KMS-11 (cell line): ENCODE measurements at regions not wholly inside any gene's neighbourhood (a gene's known extent, or its start where the extent isn't known, plus 50 kb on each side); places are given as distances from the start of the nearest gene placed in this dataset.

Source experiments
- H2AFZ ChIP-seq: fragments of 200-600 bp; sonication (generic); 2 replicates; pipeline ENCODE4 v1.6.1; 2016; ENCODE audit warnings: antibody characterized with exemption, mixed run types, low read depth
- H3K27ac ChIP-seq: fragments of 200-600 bp; sonication (generic); 2 replicates; pipeline ENCODE4 v1.6.1; 2016; ENCODE audit warnings: mild to moderate bottlenecking, mixed run types
- H3K27me3 ChIP-seq: fragments of 200-600 bp; sonication (generic); 2 replicates; pipeline ENCODE4 v1.6.1; 2017; ENCODE audit warnings: mild to moderate bottlenecking, low read depth, mixed run types, moderate library complexity; ENCODE audit not compliant: insufficient read depth
- H3K36me3 ChIP-seq: fragments of 200-600 bp; sonication (generic); 2 replicates; pipeline ENCODE4 v1.6.1; 2017; ENCODE audit warnings: mild to moderate bottlenecking, mixed run types; ENCODE audit not compliant: insufficient read depth
- H3K4me1 ChIP-seq: fragments of 200-600 bp; sonication (generic); 2 replicates; pipeline ENCODE4 v1.6.1; 2016; ENCODE audit warnings: mild to moderate bottlenecking, low read depth, mixed run types; ENCODE audit not compliant: poor library complexity, severe bottlenecking
- H3K4me2 ChIP-seq: fragments of 200-600 bp; sonication (generic); 2 replicates; pipeline ENCODE4 v1.7.0; 2016; ENCODE audit warnings: mild to moderate bottlenecking, mixed run types
- H3K4me3 ChIP-seq: fragments of 200-600 bp; sonication (generic); IDR thresholded peaks from 2 replicates; pipeline ENCODE4 v1.6.1; 2017; ENCODE audit warnings: low read depth, low read length, mixed read lengths; ENCODE audit not compliant: insufficient read depth
- H3K79me2 ChIP-seq: fragments of 200-600 bp; sonication (generic); 2 replicates; pipeline ENCODE4 v1.6.1; 2016; ENCODE audit warnings: low read depth, mixed run types; ENCODE audit not compliant: insufficient read depth
- H3K9ac ChIP-seq: fragments of 200-600 bp; sonication (generic); 2 replicates; pipeline ENCODE4 v1.6.1; 2016; ENCODE audit warnings: mild to moderate bottlenecking, mixed run types
- H4K20me1 ChIP-seq: fragments of 200-600 bp; sonication (generic); 2 replicates; pipeline ENCODE4 v1.6.1; 2016; ENCODE audit warnings: mild to moderate bottlenecking, mixed run types; ENCODE audit not compliant: insufficient read depth
- TF ChIP-seq, protein P1 (sequence below): fragments of 200-600 bp; sonication (generic); conservative IDR thresholded peaks from 2 replicates; pipeline ENCODE4 v1.6.1; 2017; ENCODE audit warnings: low read depth, mild to moderate bottlenecking, antibody characterized with exemption, low read length, moderate library complexity, mixed read lengths

DNA sequence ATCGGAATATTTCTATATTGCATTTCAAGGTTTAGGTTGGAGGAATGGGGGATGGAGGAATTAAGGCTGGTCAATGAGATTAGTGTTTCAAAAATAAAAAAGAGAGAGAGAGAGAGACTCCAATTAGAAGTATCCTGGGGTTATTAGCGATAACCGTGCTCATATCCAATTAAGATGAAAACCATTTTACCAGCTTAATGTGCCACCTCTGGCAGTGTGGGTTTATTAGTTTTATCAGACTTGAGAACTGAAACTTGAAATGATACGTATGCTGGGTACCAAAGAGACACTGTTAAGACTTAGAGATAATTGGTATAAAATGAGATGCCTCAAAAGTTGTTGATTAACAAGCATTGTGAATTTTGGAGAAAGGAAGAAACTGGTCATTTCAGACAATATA lies 251.5 kb upstream of the NR2F2 start:
- TF ChIP-seq, protein P1, sequence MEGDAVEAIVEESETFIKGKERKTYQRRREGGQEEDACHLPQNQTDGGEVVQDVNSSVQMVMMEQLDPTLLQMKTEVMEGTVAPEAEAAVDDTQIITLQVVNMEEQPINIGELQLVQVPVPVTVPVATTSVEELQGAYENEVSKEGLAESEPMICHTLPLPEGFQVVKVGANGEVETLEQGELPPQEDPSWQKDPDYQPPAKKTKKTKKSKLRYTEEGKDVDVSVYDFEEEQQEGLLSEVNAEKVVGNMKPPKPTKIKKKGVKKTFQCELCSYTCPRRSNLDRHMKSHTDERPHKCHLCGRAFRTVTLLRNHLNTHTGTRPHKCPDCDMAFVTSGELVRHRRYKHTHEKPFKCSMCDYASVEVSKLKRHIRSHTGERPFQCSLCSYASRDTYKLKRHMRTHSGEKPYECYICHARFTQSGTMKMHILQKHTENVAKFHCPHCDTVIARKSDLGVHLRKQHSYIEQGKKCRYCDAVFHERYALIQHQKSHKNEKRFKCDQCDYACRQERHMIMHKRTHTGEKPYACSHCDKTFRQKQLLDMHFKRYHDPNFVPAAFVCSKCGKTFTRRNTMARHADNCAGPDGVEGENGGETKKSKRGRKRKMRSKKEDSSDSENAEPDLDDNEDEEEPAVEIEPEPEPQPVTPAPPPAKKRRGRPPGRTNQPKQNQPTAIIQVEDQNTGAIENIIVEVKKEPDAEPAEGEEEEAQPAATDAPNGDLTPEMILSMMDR, result no peak
- no peaks in the 10 kb centered on the region for H3K36me3 ChIP-seq
- H2AFZ ChIP-seq, result no peak overlapping the region
- no peak overlapping the region for H3K9ac ChIP-seq
- H3K27ac ChIP-seq, result no peak overlapping the region
- no peak overlapping the region for H3K4me3 ChIP-seq
- H4K20me1 ChIP-seq, result no peaks in the 10 kb centered on the region
- H3K27me3 ChIP-seq, result no peaks in the 10 kb centered on the region
- H3K4me1 ChIP-seq, result no peaks in the 10 kb centered on the region
- H3K4me2 ChIP-seq, result no peak overlapping the region
- no peaks in the 10 kb centered on the region for H3K79me2 ChIP-seq

DNA sequence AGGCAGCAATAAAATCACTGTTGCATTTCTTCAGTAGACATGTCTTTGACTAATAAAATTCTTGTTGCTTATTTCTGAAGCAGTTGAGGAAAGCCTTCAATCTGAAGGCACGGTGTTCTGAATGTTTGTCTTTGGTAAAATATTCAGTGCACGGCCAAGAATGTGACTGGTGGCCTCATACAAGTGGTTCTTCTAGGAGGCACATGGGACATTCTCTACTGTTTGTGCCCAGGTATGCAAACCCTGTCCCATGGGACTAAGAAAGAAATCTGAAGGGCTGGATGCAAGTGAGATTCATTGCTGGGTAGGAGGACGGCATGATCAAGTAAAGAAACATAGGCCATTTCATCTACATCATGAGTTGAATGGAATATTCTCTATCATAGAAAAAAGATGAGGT lies 250.6 kb upstream of the NR2F2 start:
- Histone ChIP-seq H3K27me3 (no peaks in the 10 kb centered on the region), H4K20me1 (no peaks in the 10 kb centered on the region), H3K9ac (no peak overlapping the region)

DNA sequence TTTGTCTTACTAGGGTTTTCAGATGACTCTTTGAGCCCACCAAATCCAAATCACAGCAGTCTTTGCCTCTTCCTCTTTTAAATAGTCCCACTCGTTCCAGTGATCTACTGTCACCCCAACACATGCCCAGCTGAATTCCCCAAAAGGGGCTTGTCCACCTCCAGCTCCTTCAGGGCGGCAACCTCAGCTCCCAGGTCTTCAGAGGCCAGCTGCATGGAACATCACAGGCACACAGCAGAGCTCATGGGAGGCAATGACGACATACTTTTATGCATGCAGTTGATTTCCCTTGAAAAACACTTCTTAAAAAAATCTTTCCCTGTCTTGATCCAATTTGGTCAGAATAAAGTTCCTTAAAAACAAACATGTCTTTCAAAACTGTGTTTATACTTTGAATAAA lies 244.3 kb upstream of the NR2F2 start:
- Histone ChIP-seq H3K27ac (peak overlapping the region; percentile 83; the same call in 1 of the 2 replicates), H3K4me3 (no peak overlapping the region), H3K79me2 (no peaks in the 10 kb centered on the region), H4K20me1 (no peaks in the 10 kb centered on the region), H3K4me2 (peak overlapping the region; percentile 77), H3K36me3 (no peaks in the 10 kb centered on the region), H3K9ac (no peak overlapping the region), H2AFZ (peak overlapping the region; percentile 44; the same call in 1 of the 2 replicates), H3K27me3 (no peaks in the 10 kb centered on the region), H3K4me1 (peaks cover 50% of the 10 kb centered on the region)
- TF ChIP-seq, protein P1, result no peak

More for the DNA sequence above, 250.6 kb upstream of the NR2F2 start:
- TF ChIP-seq, protein P1, result no peak
- Histone ChIP-seq H3K36me3 (no peaks in the 10 kb centered on the region), H3K79me2 (no peaks in the 10 kb centered on the region), H3K4me2 (no peak overlapping the region), H3K4me1 (no peaks in the 10 kb centered on the region), H2AFZ (no peak overlapping the region), H3K27ac (no peak overlapping the region), H3K4me3 (no peak overlapping the region)

DNA sequence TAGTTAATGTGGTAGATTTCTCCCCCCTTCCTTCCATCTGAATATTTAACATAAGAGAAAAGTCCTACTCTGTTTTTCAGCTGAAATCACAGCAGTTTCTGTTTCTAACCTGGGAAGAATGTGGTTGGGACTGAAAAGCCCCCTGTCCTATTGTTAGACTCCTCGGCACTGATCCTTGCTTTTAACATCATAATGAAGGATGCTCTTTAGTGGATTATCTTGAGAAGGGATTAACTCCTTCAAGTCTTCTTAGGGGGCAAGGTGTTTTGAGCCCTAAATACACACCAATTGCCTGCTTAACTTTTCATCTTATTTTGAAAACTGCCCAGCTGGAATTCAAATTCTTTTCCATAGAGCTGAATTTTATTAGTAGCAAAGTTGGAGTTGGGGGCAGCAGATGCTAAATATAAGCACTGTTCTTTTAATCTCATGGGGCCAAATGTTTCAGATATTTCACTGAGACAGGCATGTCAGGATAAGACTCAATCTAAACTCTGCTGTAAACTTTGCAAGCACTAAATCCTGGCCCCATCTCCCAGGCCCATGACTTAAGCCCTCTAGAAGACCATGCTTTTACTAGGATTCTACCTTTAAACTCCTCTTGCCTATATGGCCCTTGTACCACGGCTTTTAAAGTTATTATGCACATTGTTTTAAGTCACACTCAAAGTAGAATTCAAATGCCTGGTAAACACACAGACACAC lies 243.2 kb upstream of the NR2F2 start:
- Histone ChIP-seq H3K4me2 (peak overlapping the region; percentile 77), H3K4me1 (peaks cover 50% of the 10 kb centered on the region), H3K9ac (peak overlapping the region; percentile 39; the same call in 1 of the 2 replicates), H3K27ac (peak overlapping the region; percentile 83), H2AFZ (peak overlapping the region; percentile 53), H3K27me3 (no peaks in the 10 kb centered on the region), H3K79me2 (no peaks in the 10 kb centered on the region), H3K4me3 (no peak overlapping the region), H4K20me1 (no peaks in the 10 kb centered on the region), H3K36me3 (no peaks in the 10 kb centered on the region)
- TF ChIP-seq, protein P1, result no peak
